ENCODE measurements at regions not wholly inside any gene's neighbourhood (a gene's known extent, or its start where the extent isn't known, plus 50 kb on each side); places are given as distances from the start of the nearest gene placed in this dataset.

GRCh38 chr5:7317751-7318150 lies 78.2 kb upstream of the ADCY2 start:
- DNase-seq, result no peak

DNA sequence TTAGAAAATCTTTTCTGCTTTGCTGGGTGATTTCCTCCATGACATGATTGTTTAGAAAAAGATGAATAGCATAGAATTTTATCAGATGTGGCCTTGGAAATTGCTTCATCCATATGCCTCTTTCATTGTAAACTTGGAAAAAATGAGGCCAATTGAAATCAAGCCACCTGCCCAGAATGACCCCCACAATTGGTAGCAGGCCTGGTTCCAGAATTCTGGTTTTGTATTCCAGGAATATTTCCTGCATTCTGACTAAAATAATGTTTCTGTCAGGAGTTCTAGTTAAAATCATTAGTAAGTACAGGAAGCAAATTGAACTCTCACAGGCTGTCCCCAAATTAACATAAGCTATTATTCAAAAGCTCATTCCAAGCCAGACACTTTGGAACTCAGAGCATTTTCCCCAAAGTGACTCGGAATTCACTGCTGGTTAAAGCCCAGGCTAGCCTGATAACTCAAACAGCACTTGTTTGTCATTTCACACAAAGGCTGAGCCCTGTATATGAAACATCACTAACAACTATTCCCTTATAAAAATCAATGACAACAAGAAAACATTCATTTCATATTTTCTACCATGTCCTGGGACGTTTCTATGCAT lies 75.1 kb upstream of the ADCY2 start:
- no peak for DNase-seq

- DNase-seq, result no peak
Measured at GRCh38 chr5:7321724-7322123, 74.2 kb upstream of the ADCY2 start.

GRCh38 chr5:7324919-7325318 lies 71.0 kb upstream of the ADCY2 start:
- DNase-seq, result no peak

DNA sequence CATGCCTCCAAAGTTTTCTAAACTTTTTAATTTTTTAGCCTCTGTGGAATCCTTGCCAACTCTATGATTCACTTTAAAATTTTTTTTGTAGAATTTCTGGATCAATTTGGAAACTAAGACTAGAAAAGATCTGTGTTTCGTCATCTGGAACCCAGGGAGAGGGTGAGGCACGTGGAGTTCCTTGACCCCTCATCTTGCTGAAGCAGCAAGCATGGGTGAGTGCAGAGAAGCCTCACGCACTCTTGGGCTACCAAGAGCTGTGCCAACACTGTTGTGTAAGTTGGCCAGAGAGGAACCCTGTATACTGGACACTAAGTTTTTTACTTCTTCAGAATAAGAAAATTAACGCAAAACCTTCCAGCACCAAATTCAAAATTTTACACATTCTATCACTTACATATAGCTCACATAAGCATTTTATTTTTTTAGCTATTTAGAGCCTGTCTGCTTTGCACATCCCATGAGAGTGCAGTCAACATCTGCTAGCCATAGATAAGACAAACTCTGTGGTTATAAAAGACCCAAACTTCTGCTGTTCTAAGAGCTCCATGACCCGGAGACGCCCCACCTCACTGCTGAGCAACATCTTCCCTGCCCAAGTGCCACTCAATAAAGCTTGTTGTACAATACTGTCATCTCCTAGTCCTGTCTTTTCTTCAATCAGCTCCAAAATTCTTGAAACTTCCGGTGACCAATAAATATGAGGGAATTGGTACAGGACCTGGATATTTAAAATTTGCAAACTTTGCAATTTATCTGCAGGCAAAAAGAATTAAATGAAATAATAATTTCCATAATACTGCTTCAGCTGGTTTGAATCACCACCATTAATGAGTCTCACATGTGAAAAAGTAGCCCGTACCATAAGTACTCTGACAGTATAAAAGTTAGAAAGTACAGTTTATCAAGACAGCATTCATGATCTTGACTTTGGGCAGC lies 69.7 kb upstream of the ADCY2 start:
- DNase-seq, result no peak

GRCh38 chr5:7329141-7329540 lies 66.8 kb upstream of the ADCY2 start:
- no peak for DNase-seq

DNA sequence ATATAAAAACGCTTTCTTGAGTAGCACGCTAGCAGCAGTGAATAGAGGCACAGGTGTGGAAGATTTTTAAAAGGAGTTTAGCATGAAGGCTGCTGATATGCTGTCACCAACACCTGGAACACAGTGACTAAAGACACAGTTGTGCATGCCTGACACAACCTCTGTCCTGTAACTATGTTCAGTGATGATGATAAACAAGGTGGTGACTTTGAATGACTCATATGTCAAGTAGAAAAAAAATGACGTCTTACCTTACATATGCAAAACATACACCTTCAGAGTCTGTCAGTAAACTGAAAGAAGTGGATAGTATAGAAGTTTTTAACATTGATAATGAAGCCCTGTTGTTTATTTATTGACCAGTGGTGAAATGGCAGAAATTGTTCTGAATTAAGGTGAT lies 66.2 kb upstream of the ADCY2 start:
- DNase-seq, result no peak

DNA sequence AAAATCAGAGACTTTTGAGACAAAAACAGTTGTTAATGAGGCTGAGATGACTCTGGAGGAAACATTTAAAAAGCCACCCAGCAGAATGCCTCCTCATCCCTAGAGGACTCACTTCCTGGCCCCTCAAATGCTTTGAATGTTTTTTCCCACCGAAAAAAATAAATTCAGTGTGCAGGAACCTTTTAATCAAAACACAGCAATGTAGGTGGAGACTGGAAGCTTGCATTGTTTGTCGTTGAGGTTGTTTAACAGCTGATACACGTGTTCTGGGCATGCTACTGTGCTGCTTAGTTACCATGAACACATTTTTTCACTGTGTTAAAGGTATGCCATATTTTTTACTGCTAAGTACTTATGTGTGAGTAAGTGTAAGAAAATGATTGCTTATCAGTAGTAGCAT lies 65.7 kb upstream of the ADCY2 start:
- no peak for DNase-seq

GRCh38 chr5:7331131-7331530 lies 64.8 kb upstream of the ADCY2 start:
- DNase-seq, result no peak

All from NCI-H1105 treated with DMSO at 0.1 percent for 48 hours (cell line).